ENCODE measurements at regions not wholly inside any gene's neighbourhood (a gene's known extent, or its start where the extent isn't known, plus 50 kb on each side); places are given as distances from the start of the nearest gene placed in this dataset.
A peak's percentile ranks its signal among the peaks of the same experiment; 100 is the strongest.

GRCh38 chr7:130970696-130971095 lies 236.7 kb upstream of the KLF14 start:
- no peak for DNase-seq

GRCh38 chr7:130971297-130971696 lies 237.3 kb upstream of the KLF14 start:
- no peak for DNase-seq

- DNase-seq: no peak
These were observed 238.2 kb upstream of the KLF14 start for GRCh38 chr7:130972201-130972600.

GRCh38 chr7:130973637-130974036 lies 239.6 kb upstream of the KLF14 start:
- DNase-seq: no peak

GRCh38 chr7:130974169-130974568 lies 240.2 kb upstream of the KLF14 start:
- no peak for DNase-seq

- DNase-seq: no peak
These were observed 240.8 kb upstream of the KLF14 start for GRCh38 chr7:130974794-130975193.

- DNase-seq: no peak
These were observed 241.7 kb upstream of the KLF14 start for GRCh38 chr7:130975731-130976130.

- peak; percentile 48 for DNase-seq
These were observed 248.2 kb upstream of the KLF14 start for GRCh38 chr7:130982160-130982638.

- no peak for DNase-seq
These were observed 248.6 kb upstream of the KLF14 start for GRCh38 chr7:130982651-130983050.

- DNase-seq: no peak
These were observed 251.4 kb upstream of the KLF14 start for GRCh38 chr7:130985361-130985760.

GRCh38 chr7:130986261-130986690 lies 252.3 kb upstream of the KLF14 start:
- DNase-seq: no peak

GRCh38 chr7:130987092-130987491 lies 253.1 kb upstream of the KLF14 start:
- DNase-seq: no peak

GRCh38 chr7:130988443-130988842 lies 254.4 kb upstream of the KLF14 start:
- no peak for DNase-seq

- DNase-seq: no peak
These were observed 255.2 kb upstream of the KLF14 start for GRCh38 chr7:130989101-130989795.

- no peak for DNase-seq
These were observed 256.3 kb upstream of the KLF14 start for GRCh38 chr7:130990178-130990832.

GRCh38 chr7:130993671-130994365 lies 259.8 kb upstream of the KLF14 start:
- no peak for DNase-seq

GRCh38 chr7:130994378-130995115 lies 260.5 kb upstream of the KLF14 start:
- DNase-seq: no peak

GRCh38 chr7:130995252-130996081 lies 261.5 kb upstream of the KLF14 start:
- no peak for DNase-seq

GRCh38 chr7:130996205-130996832 lies 262.3 kb upstream of the KLF14 start:
- DNase-seq: no peak

GRCh38 chr7:130996833-130997231 lies 262.8 kb upstream of the KLF14 start:
- no peak for DNase-seq

GRCh38 chr7:130998993-130999602 lies 265.1 kb upstream of the KLF14 start:
- no peak for DNase-seq
